HAP-1 (cell line): ENCODE measurements at regions not wholly inside any gene's neighbourhood (a gene's known extent, or its start where the extent isn't known, plus 50 kb on each side); places are given as distances from the start of the nearest gene placed in this dataset.
"Not testable (repeated sequence)": the region's sequence is repeated elsewhere in the genome, so short reads cannot be mapped to it uniquely, and the experiment has no call there.

Experiments used
- DNase-seq, 2 experiments: peaks; one replicate each; pipeline ENCODE4 v3.0.0-alpha.2; 2016 to 2020; ENCODE audit warnings: low spot score in 2 of 2
- H3K27me3 ChIP-seq: fragments of 250-450 bp; sonication (Bioruptor Pico); 2 replicates; pipeline ENCODE4 v1.5.1; 2020; ENCODE audit warnings: low read depth, mild to moderate bottlenecking, moderate library complexity
- H3K36me3 ChIP-seq: fragments of 250-450 bp; sonication (Bioruptor Pico); replicated peaks from 2 replicates; pipeline ENCODE4 v1.5.1; 2020; ENCODE audit warnings: mild to moderate bottlenecking
- H3K4me1 ChIP-seq: fragments of 250-450 bp; sonication (Bioruptor Pico); 2 replicates; pipeline ENCODE4 v1.5.1; 2020; ENCODE audit warnings: mild to moderate bottlenecking
- H3K4me3 ChIP-seq: fragments of 250-450 bp; sonication (Bioruptor Pico); 2 replicates; pipeline ENCODE4 v1.5.1; 2020; ENCODE audit warnings: mild to moderate bottlenecking, moderate library complexity
- H3K9me3 ChIP-seq: fragments of 250-450 bp; sonication (Bioruptor Pico); 2 replicates; pipeline ENCODE4 v1.5.1; 2020; ENCODE audit warnings: mild to moderate bottlenecking, moderate library complexity
- in situ Hi-C: fragments of 300-500 bp; cut with MboI; formaldehyde crosslinking; loops from 3 replicates; pipeline ENCODE4 v1.14.3; 2020; ENCODE audit warnings: low sequenced_read_pairs, inconsistent platforms, mixed read lengths

DNA sequence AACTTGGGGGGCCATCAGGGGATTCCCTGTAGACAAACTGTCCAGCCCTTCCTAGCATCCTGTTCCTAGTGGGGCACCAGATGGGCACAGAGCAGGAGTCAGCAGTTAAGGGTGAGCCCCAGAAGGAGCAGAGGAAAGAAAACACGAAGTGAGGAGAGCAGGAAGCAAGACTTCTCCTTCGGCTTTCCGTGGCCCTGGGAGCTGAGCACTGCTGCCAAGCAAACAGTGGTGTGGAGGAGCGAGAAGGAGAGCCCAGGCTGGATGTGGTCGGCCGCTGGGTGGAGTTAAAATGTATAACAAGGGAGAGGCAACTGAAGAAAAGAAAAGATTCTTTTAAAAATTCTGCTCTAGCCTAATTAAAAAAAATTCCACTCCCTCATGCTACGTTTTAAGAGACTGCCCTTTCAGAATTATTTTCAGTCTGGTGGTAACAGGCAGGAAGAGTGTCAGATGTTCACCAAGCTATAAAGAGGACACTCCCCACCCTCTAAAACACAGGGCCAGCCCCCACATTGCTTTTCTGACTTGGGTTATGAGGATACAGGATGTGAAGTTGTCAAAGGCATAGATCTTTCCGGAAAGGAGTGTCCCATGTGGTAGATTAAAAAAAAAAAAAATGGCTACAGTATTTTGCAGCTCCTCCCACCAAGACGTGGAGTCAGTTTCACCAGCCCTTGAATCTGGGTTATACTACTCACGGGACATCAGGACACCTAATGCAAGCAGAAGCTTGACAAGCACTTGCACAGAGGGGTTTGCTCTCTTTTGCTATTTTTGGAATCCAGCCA lies 74.9 kb upstream of the ZFHX3 start:
- in situ Hi-C loops, result no loop called here
- Histone ChIP-seq H3K36me3 (no peaks in the 10 kb centered on the region), H3K27me3 (no peaks in the 10 kb centered on the region), H3K4me3 (no peak overlapping the region), H3K9me3 (no peaks in the 10 kb centered on the region), H3K4me1 (no peaks in the 10 kb centered on the region)
- DNase-seq, result peak in 1 of 2 experiments; percentile 24

DNA sequence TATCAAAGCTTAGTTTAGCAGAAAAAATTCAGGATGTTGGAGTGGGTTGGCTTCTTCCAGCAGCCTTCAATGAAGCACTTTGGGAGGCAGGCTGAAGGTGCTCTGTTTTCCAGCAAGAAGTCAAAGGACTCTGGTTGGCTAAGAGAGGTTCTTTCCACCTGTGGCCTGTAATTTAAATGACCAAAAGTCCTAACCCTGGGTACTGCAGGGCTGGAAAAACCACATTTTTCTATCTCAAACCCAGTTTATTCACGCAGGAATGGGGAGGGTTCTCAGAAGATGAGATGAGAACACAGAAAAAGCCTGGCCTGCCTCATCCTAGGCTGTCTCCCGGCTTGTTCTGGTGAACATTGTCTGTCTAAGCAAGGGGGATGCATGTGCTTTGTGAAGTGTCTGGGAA lies 68.6 kb upstream of the ZFHX3 start:
- Histone ChIP-seq H3K36me3 (no peaks in the 10 kb centered on the region), H3K9me3 (no peaks in the 10 kb centered on the region), H3K27me3 (no peaks in the 10 kb centered on the region), H3K4me1 (no peaks in the 10 kb centered on the region), H3K4me3 (no peak overlapping the region)
- DNase-seq, result no peak
- in situ Hi-C loops, result no loop called here

DNA sequence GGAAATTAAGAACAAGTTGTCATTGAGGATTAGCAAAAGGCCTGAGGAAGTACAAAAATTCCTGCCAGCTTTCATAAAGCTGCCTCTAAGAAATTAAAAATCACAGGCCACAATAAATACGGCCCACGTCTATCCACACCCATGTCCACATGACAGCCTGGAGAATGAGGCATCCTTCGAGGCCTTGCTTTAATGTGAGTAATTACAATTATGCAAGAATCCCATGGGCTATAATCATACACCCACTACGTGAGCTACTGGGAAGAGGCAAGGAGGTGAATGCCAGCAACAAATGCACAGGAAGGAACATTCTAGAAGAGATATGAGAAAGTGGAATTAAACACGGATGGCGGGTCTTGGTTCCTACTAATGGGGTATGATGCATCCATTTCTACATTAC lies 65.4 kb upstream of the ZFHX3 start:
- H3K9me3 ChIP-seq, result no peaks in the 10 kb centered on the region
- H3K36me3 ChIP-seq, result no peaks in the 10 kb centered on the region
- DNase-seq, result no peak
- H3K4me3 ChIP-seq, result no peak overlapping the region
- in situ Hi-C loops, result no loop called here
- H3K27me3 ChIP-seq, result no peaks in the 10 kb centered on the region
- H3K4me1 ChIP-seq, result no peaks in the 10 kb centered on the region

DNA sequence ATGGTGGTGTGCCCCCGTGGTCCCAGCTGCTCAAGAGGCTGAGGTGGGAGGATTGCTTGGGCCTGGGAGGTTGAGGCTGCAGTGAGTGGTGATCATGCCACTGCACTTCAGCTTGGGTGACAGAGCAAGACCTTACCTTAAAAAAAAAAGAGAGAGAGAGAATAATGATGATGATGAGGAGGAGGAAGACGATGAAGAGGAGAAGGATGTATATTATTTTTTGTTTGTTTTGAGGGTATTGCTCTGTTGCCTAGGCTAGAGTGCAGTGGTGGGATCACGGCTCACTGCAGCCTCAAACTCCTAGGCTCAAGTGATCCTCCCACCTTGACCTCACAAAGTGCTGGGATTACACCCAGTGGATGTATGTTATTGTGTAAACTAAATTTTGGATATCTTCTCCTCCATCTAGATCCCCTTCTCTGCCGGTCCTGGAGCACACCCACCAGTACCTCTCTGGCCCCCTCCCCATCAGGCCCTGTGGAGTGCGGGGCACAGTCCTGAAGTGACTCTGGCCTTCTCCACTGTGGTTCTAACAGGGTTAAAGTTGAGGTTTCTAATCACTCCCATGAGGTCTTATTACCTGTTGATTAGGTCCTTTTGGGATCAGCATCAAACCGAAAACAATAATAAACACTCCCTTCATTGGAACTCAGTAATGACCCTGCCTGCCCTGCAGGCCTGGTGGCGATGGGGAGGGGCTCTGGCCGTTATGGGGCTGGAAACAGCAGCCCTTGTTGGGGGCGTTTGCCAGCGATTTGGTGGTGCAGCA lies 60.5 kb upstream of the ZFHX3 start:
- no peak overlapping the region for H3K4me3 ChIP-seq
- H3K9me3 ChIP-seq, result no peaks in the 10 kb centered on the region
- no peaks in the 10 kb centered on the region for H3K4me1 ChIP-seq
- H3K27me3 ChIP-seq, result no peaks in the 10 kb centered on the region
- no peak for DNase-seq
- in situ Hi-C loops, result no loop called here
- H3K36me3 ChIP-seq, result no peaks in the 10 kb centered on the region

DNA sequence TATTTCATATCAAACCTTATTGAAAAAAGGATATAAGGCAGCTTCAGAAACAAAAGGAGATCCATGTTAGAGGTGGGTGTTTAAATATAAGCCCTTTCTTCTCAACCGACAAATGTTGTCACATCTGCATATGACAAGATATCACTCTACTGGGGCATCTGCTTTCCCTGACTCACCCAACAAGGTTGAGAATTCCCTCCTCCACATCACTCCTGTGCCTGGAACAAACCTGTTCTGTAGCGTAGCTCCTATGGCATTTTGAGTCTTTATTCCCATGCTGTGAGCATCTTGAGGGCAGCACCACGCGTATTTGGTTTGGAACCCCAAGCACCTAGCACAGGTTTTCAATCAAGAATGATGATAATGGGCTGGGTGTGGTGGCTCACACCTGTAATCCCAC lies 59.4 kb upstream of the ZFHX3 start:
- in situ Hi-C loops, result no loop called here
- no peaks in the 10 kb centered on the region for H3K4me1 ChIP-seq
- no peak overlapping the region for H3K4me3 ChIP-seq
- DNase-seq, result no peak
- no peaks in the 10 kb centered on the region for H3K36me3 ChIP-seq
- no peaks in the 10 kb centered on the region for H3K9me3 ChIP-seq
- no peaks in the 10 kb centered on the region for H3K27me3 ChIP-seq

DNA sequence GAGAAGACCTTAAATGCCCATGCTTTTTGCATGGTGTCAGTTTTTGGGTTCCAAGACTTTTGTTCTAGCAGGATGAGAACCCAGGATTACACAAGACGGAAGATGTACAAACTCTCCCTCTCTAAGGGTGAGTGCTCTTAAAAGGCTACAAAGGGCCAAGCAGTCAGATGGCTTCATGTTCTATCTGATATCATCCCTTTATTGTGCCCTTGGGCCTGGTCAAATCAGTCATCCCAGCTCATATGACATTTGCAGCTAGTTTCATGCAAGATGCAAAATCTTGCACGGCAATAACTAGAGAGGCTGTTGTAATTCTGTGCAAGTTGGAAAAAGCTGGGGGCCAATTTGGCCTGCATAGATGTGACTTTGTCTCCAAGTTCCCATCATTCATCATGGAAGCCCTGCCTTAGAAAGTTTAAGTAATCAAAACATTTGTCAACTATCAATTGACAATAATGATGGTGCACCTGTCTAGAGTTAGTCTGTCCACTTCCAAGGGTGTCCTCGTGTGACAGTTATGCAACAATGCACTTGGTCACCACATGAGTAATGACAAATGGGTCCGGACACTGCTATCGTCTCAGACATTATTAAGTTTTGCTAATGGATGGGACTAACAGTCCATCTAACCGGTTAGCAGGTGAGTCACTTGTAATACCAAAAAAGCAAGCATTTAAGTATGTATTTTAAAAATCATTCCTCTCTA lies 58.6 kb upstream of the ZFHX3 start:
- no peaks in the 10 kb centered on the region for H3K9me3 ChIP-seq
- DNase-seq, result no peak
- in situ Hi-C loops, result no loop called here
- no peak overlapping the region for H3K4me3 ChIP-seq
- H3K4me1 ChIP-seq, result no peaks in the 10 kb centered on the region
- H3K36me3 ChIP-seq, result no peaks in the 10 kb centered on the region
- H3K27me3 ChIP-seq, result no peaks in the 10 kb centered on the region

DNA sequence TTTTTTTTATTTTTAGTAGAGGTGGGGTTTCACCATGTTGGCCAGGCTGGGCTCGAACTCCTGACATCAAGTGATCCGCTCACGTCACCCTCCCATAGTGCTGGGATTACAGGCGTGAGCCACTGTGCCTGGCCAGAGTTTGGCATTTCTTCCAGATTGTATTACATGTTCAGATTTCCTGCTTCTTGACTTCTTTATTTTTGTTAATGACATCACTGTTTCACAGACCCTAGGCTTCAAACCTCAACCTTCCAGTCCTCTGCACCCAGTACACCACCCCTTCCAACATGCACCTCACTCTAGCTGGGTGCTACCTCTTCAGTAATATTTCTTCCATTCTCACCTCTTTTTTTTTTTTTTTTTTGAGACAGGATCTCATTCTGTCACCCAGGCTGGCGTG lies 53.6 kb upstream of the ZFHX3 start:
- Histone ChIP-seq H3K36me3 (no peaks in the 10 kb centered on the region), H3K4me1 (peaks cover 6% of the 10 kb centered on the region), H3K9me3 (no peaks in the 10 kb centered on the region), H3K4me3 (no peak overlapping the region), H3K27me3 (no peaks in the 10 kb centered on the region)
- DNase-seq, result no peak
- in situ Hi-C loops, result no loop called here

DNA sequence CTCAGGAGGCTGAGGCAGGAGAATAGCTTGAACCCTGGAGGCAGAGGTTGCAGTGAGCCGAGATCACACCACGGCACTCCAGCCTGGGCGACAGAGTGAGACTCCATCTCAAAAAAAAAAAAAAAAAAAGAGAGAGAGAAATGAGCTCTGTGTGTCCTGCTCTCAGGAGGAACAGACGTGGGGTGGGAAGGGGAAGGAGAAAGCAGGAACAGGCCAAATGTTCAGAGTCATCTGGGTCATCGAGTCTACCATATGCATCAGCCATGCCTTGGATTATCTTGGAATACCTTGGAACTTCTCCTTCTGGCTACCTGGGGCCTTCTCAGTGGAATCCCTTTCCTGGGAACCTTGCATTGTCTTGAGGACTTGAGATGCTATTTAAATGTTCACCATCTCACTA lies 51.7 kb upstream of the ZFHX3 start:
- DNase-seq, H3K36me3 ChIP-seq, H3K27me3 ChIP-seq, H3K9me3 ChIP-seq, in situ Hi-C loops, H3K4me3 ChIP-seq: not testable (repeated sequence)
- H3K4me1 ChIP-seq, result peaks cover 15% of the 10 kb centered on the region
